Skeletal muscle satellite cell (primary cell): ENCODE measurements at regions not wholly inside any gene's neighbourhood (a gene's known extent, or its start where the extent isn't known, plus 50 kb on each side); places are given as distances from the start of the nearest gene placed in this dataset.
"Not testable (repeated sequence)": the region's sequence is repeated elsewhere in the genome, so short reads cannot be mapped to it uniquely, and the experiment has no call there.

Source experiments
- H3K27me3 ChIP-seq: 2 replicates; pipeline ENCODE4 v1.7.0; 2013; ENCODE audit warnings: low read length; ENCODE audit not compliant: control insufficient read depth, insufficient read depth
- H3K36me3 ChIP-seq: 2 replicates; pipeline ENCODE4 v1.7.0; 2013; ENCODE audit warnings: mild to moderate bottlenecking, control low read depth, low read length; ENCODE audit not compliant: insufficient read depth
- H3K4me1 ChIP-seq: 2 replicates; pipeline ENCODE4 v1.7.0; 2013; ENCODE audit warnings: low read length; ENCODE audit not compliant: control insufficient read depth, insufficient read depth
- H3K4me2 ChIP-seq: 2 replicates; pipeline ENCODE4 v1.7.0; 2013; ENCODE audit warnings: mild to moderate bottlenecking, low read length
- H3K4me3 ChIP-seq: 2 replicates; pipeline ENCODE4 v1.7.0; 2013; ENCODE audit warnings: low read length
- H3K9ac ChIP-seq: 2 replicates; pipeline ENCODE4 v1.7.0; 2013; ENCODE audit warnings: mild to moderate bottlenecking, low read depth, low read length, moderate library complexity
- H3K9me3 ChIP-seq: replicated peaks from 2 replicates; pipeline ENCODE4 v1.7.0; 2013; ENCODE audit warnings: mild to moderate bottlenecking, control low read depth, low read length

DNA sequence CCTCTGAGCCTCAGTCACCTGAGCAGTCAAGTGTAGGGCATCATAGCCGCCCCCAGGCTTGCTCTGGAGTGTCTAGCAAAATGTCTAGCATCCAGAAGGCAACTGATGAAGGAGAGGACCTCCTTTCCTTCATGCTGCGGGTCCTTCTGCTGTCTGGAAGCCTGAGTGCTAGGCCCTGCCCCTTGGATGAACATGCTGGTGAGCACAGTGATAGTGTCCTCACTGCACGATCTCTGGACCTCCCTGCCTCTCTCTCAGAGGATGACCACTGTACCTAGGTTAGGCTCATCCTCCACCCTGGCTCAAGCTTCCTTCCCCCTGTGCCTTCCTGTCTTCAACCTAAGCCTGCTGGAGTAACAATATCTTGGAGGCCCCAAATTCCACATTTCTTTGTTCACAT lies 128.6 kb downstream of the TENT5C start:
- Histone ChIP-seq H3K4me2 (peak overlapping the region; percentile 81), H3K9ac (peak overlapping the region; percentile 71), H3K27me3 (no peaks in the 10 kb centered on the region), H3K36me3 (no peaks in the 10 kb centered on the region), H3K9me3 (no peaks in the 10 kb centered on the region), H3K4me3 (no peak overlapping the region), H3K4me1 (peaks cover 13% of the 10 kb centered on the region)

DNA sequence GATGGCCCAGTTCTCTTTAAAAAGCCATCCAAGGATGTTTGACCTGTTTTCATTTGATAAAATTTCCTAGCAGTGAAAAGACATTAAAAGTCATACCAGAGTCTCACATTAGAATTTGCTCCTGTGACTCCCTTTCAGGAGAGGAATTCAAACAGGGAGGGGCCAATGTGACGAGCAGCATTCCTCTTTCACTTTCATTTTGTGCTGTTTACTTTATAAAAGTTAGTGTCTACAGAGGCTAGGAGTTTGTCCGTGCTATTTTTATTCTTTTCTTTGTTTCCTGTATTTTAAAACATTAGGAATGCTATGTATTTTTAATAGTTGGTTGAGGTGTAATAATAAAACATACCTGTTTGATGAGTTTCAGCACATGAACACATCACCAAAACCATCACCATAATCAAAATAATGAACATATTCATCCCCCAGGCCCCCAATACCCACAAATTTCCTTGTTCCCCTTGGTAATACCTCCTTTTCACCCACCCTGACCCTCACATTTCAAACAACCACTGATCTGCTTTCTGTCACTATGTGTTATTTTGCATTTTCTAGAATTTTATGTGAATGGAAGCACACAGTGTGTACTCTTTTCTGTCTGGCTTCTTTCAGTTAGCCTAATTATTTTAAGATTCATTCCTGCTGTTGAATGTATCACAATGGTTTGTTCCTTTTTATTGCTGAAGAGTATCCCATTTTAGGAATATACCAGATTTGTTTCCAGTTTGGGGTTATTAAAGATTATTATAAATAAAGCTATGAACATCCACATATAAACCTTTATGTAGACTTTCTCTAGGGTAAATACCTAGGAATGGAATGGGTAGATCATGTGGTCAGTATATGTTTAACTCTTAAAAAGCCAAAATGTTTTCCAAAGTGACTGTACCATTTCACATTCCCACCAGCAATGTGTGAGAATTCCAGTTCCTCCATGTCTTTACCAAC lies 129.5 kb downstream of the TENT5C start:
- Histone ChIP-seq H3K9me3 (no peaks in the 10 kb centered on the region), H3K4me2 (peak overlapping the region; percentile 81), H3K4me3 (peak overlapping the region; percentile 61), H3K36me3 (no peaks in the 10 kb centered on the region), H3K4me1 (peaks cover 13% of the 10 kb centered on the region), H3K9ac (peak overlapping the region; percentile 71), H3K27me3 (no peaks in the 10 kb centered on the region)

GRCh38 chr1:117739504-117739903 lies 133.7 kb downstream of the TENT5C start:
- Histone ChIP-seq H3K4me3 (no peak overlapping the region), H3K9me3 (no peaks in the 10 kb centered on the region), H3K4me1 (peaks cover 11% of the 10 kb centered on the region), H3K27me3 (no peaks in the 10 kb centered on the region), H3K9ac (no peak overlapping the region), H3K36me3 (no peaks in the 10 kb centered on the region), H3K4me2 (no peak overlapping the region)

- H3K9ac ChIP-seq, result no peak overlapping the region
- H3K36me3 ChIP-seq, result no peaks in the 10 kb centered on the region
- H3K4me2 ChIP-seq, result no peak overlapping the region
- H3K9me3 ChIP-seq, result no peaks in the 10 kb centered on the region
- peaks cover 4% of the 10 kb centered on the region for H3K4me1 ChIP-seq
- H3K27me3 ChIP-seq, result no peaks in the 10 kb centered on the region
- no peak overlapping the region for H3K4me3 ChIP-seq
Observed at GRCh38 chr1:117740496-117740895, 134.6 kb downstream of the TENT5C start.

GRCh38 chr1:117746565-117746964 lies 140.7 kb downstream of the TENT5C start:
- H3K9ac ChIP-seq, H3K9me3 ChIP-seq, H3K36me3 ChIP-seq, H3K27me3 ChIP-seq, H3K4me3 ChIP-seq, H3K4me2 ChIP-seq, H3K4me1 ChIP-seq: not testable (repeated sequence)

GRCh38 chr1:117747605-117748004 lies 141.8 kb downstream of the TENT5C start:
- Histone ChIP-seq H3K4me1 (no peaks in the 10 kb centered on the region), H3K9me3 (no peaks in the 10 kb centered on the region), H3K27me3 (peaks cover 3% of the 10 kb centered on the region), H3K4me3 (no peak overlapping the region), H3K9ac (no peak overlapping the region), H3K4me2 (no peak overlapping the region), H3K36me3 (no peaks in the 10 kb centered on the region)

GRCh38 chr1:117751321-117751720 lies 145.5 kb downstream of the TENT5C start:
- peaks cover 13% of the 10 kb centered on the region for H3K4me1 ChIP-seq
- no peak overlapping the region for H3K4me2 ChIP-seq

GRCh38 chr1:117752661-117753060 lies 146.8 kb downstream of the TENT5C start:
- Histone ChIP-seq H3K36me3 (no peaks in the 10 kb centered on the region), H3K27me3 (peaks cover 3% of the 10 kb centered on the region), H3K9me3 (no peaks in the 10 kb centered on the region), H3K4me2 (no peak overlapping the region), H3K9ac (no peak overlapping the region), H3K4me1 (peaks cover 19% of the 10 kb centered on the region), H3K4me3 (no peak overlapping the region)

More at GRCh38 chr1:117751321-117751720, 145.5 kb downstream of the TENT5C start:
- Histone ChIP-seq H3K27me3 (peaks cover 3% of the 10 kb centered on the region), H3K9me3 (no peaks in the 10 kb centered on the region), H3K4me3 (no peak overlapping the region), H3K36me3 (no peaks in the 10 kb centered on the region), H3K9ac (no peak overlapping the region)

GRCh38 chr1:117753232-117753631 lies 147.4 kb downstream of the TENT5C start:
- Histone ChIP-seq H3K4me1 (peaks cover 24% of the 10 kb centered on the region), H3K9ac (no peak overlapping the region), H3K4me3 (no peak overlapping the region), H3K36me3 (no peaks in the 10 kb centered on the region), H3K4me2 (peak overlapping the region; percentile 82), H3K27me3 (peaks cover 3% of the 10 kb centered on the region), H3K9me3 (no peaks in the 10 kb centered on the region)

GRCh38 chr1:117753652-117754051 lies 147.8 kb downstream of the TENT5C start:
- Histone ChIP-seq H3K4me2 (peak overlapping the region; percentile 82), H3K36me3 (no peaks in the 10 kb centered on the region), H3K4me1 (peaks cover 28% of the 10 kb centered on the region), H3K9ac (peak overlapping the region; percentile 53), H3K9me3 (no peaks in the 10 kb centered on the region), H3K4me3 (peak overlapping the region; percentile 58), H3K27me3 (peaks cover 3% of the 10 kb centered on the region)

DNA sequence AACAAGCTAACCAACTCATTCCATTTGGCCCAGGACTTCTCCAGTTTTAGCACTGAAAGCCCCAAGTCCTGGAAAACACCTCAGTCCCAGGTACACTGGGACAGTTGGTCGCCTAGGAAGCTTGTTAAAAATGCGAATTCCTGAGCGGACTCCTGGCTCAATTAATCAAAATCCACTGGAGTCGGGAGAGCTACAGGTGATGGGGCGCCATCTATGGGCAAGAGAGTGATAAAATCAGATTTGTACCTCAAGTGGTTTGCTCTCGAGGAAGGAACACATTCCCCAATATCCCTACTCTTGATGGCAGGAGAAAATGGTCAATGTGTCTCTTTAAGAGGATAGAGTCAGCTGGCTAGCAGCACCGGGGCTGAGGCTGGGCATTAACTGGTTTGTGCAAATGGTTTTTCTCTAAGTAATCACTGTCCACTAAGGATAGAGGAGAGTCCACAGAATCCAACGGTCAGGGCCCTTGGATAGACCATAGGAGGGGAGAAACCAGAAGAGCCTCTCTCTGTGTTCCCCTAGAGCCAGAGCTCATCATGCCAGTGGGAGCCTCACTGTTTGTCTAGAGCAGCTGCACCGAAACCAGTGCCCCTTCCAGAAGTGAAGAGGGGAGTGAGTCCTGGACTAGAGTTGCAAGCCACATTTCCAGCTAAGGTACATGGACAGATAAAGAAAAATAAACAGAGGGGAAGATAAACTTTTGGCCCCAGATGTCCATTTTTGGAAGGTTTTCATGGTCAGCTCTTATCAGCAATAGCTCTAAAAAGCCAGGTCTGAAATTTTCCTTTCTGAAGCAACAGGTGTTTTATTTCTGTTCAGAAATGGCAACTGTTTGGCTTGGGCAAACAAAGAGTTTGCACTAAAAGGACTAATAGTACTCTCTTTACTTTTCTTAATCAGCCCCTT lies 148.5 kb downstream of the TENT5C start:
- Histone ChIP-seq H3K4me1 (peaks cover 31% of the 10 kb centered on the region), H3K9me3 (no peaks in the 10 kb centered on the region), H3K4me3 (peak overlapping the region; percentile 58), H3K36me3 (no peaks in the 10 kb centered on the region), H3K9ac (peak overlapping the region; percentile 53), H3K4me2 (peak overlapping the region; percentile 82), H3K27me3 (peaks cover 3% of the 10 kb centered on the region)
